Heart left ventricle (tissue), 16 donors: ENCODE measurements at regions not wholly inside any gene's neighbourhood (a gene's known extent, or its start where the extent isn't known, plus 50 kb on each side); places are given as distances from the start of the nearest gene placed in this dataset.
"Not testable (repeated sequence)": the region's sequence is repeated elsewhere in the genome, so short reads cannot be mapped to it uniquely, and the experiment has no call there.

ENCODE experiments used
- ATAC-seq, 4 donors: fragments of 200-7000 bp; cut with Tn5 transposase; one replicate each; pipeline ENCODE4 v1.9.1; 2020 to 2022; ENCODE audit warnings: moderate library complexity in 4 of 4, mild to moderate bottlenecking in 3 of 4, moderate number of reproducible peaks in 1 of 4
- DNase-seq, 5 donors: peaks; one replicate each; pipeline ENCODE4 v3.0.0-alpha.2; 2020
- H3K27ac ChIP-seq, 12 donors: fragments of 200-600 bp; sonication (generic) in 4 of 12; one replicate each; pipeline versions ENCODE4 v1.5.0 to v1.8.0; 2016 to 2022; ENCODE audit warnings: mild to moderate bottlenecking in 2 of 12
- H3K27me3 ChIP-seq, 9 donors: fragments of 200-600 bp; sonication (generic) in 2 of 9; one replicate each; pipeline versions ENCODE4 v1.5.1 to v1.8.0; 2016 to 2022; ENCODE audit warnings: mild to moderate bottlenecking in 3 of 9
- H3K36me3 ChIP-seq, 9 donors: fragments of 200-600 bp; sonication (generic) in 2 of 9; one replicate each; pipeline versions ENCODE4 v1.5.0 to v1.8.0; 2018 to 2022; ENCODE audit warnings: mild to moderate bottlenecking in 2 of 9
- H3K4me1 ChIP-seq, 12 donors: fragments of 200-600 bp; sonication (generic) in 4 of 12; one replicate each; pipeline versions ENCODE4 v1.5.0 to v1.8.0; 2016 to 2022; ENCODE audit warnings: mild to moderate bottlenecking in 3 of 12
- H3K4me3 ChIP-seq, 12 donors: fragments of 200-600 bp; sonication (generic) in 4 of 12; one replicate each; pipeline versions ENCODE4 v1.5.0 to v1.8.0; 2017 to 2022; ENCODE audit warnings: mild to moderate bottlenecking in 9 of 12, moderate library complexity in 4 of 12
- H3K9me3 ChIP-seq, 12 donors: fragments of 200-600 bp; sonication (generic) in 4 of 12; one replicate each; pipeline versions ENCODE4 v1.5.0 to v1.8.0; 2016 to 2022; ENCODE audit warnings: mild to moderate bottlenecking in 1 of 12
- WGBS, 4 donors: extraction: QIAGEN DNeasy Blood & Tissue Kit in 2 of 4; methylation state at CpG; one replicate each; pipeline versions ENCODE4 v1.1.5 to v1.1.7; 2013 to 2018; 5-methylcytosine and 5-hydroxymethylcytosine counted together
- intact Hi-C, 10 donors: fragments of 100-400 bp; cut with DNase I; formaldehyde crosslinking; loops; one replicate each; pipeline versions ENCODE4 v1.11.1 to v1.14.2; 2022
- donor health status: ischemic (EF 13 %, LVEDD 7.1; RV severe dilation, severe dysfunction).
- donor health status: healthy with polysubstance abuse.
- donor health status: DM: no; HTN: yes; CAD: no.
- donor health status: DM: no; HTN: no; CAD: no.
- donor health status: ischemic (EF 25% LVEDD 6.9; RV normal size, moderate dysfunction).
- donor health status: ischemic (EF 25% LVEDD 5.7; RV mildly dilated, moderate dysfunction).
- donor health status: healthy.
- donor health status: DM: yes; HTN: yes; CAD: no.
- donor health status: ischemic (EF 35%, LVEDD 5.7; RV mildly dilated, moderate dysfunction).
- donor health status: nonischemic (EF 11% LVEDD 7.7; RV severe dilation, severe dysfunction).
- donor health status: DM: yes; HTN: yes; CAD: no.
- donor health status: PGD.
- donor health status: ischemic (EF 29% LVEDD 5.4; RV normal size, mild dysfunction).
- donor health status: nonischemic (EF 23%, LVEDD 6.1; RV moderate dilation, normal function).

GRCh38 chr2:91986893-91987292 is 2884.3 kb upstream of the TEKT4 start:
- H3K27ac ChIP-seq, H3K9me3 ChIP-seq, DNase-seq, intact Hi-C loops, H3K36me3 ChIP-seq, H3K4me1 ChIP-seq, ATAC-seq, H3K27me3 ChIP-seq, H3K4me3 ChIP-seq: not testable (repeated sequence)
- 47 to 59% (median 51%) methylated on average over 2 of the region's 2 CpGs for WGBS, 4 donors

GRCh38 chr2:91988754-91989153 is 2882.5 kb upstream of the TEKT4 start:
- H3K36me3 ChIP-seq, intact Hi-C loops, H3K4me1 ChIP-seq, ATAC-seq, H3K27me3 ChIP-seq, DNase-seq, H3K9me3 ChIP-seq, H3K27ac ChIP-seq, H3K4me3 ChIP-seq: not testable (repeated sequence)

- intact Hi-C loops, H3K9me3 ChIP-seq, H3K27ac ChIP-seq, H3K27me3 ChIP-seq, H3K4me1 ChIP-seq, H3K36me3 ChIP-seq, ATAC-seq, DNase-seq, H3K4me3 ChIP-seq: not testable (repeated sequence)
- WGBS, 4 donors, result 52 to 62% (median 57%) methylated on average over 2 of the region's 2 CpGs
Measured at GRCh38 chr2:91989781-91990180, 2881.4 kb upstream of the TEKT4 start.

GRCh38 chr2:92006557-92006956 is 2864.7 kb upstream of the TEKT4 start:
- ATAC-seq, H3K27ac ChIP-seq, H3K9me3 ChIP-seq, H3K4me3 ChIP-seq, H3K4me1 ChIP-seq, H3K36me3 ChIP-seq, intact Hi-C loops, DNase-seq: not testable (repeated sequence)
- H3K27me3 ChIP-seq, result peaks cover 0 to 14% (median 0%) of the 10 kb centered on the region in 9 donors
- WGBS, 4 donors, result 80 to 89% (median 84%) methylated on average over 3 of the region's 3 CpGs
